ENCODE measurements at regions not wholly inside any gene's neighbourhood (a gene's known extent, or its start where the extent isn't known, plus 50 kb on each side); places are given as distances from the start of the nearest gene placed in this dataset.

DNA sequence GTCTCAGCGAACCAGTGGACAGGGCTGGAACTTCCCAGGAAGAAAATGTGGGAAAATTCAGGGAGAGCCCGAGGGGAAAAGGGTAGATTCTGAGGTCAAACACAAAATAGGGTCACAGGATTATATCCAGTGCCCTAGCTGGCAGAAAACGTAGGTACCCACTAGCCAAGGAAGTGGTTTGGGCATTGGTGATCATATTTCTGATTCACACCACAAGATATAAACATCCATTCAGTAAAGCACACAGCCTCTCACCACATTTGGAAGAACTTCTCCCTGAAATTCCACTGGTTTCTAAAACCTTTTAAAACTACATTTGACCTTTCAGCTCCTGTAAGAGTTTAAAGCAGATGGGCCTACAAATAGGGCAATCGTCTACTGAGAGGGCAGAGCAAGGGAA, 186.9 kb downstream of the TTC32 start:
- DNase-seq (ENCODE audit: low spot score): no peak

DNA sequence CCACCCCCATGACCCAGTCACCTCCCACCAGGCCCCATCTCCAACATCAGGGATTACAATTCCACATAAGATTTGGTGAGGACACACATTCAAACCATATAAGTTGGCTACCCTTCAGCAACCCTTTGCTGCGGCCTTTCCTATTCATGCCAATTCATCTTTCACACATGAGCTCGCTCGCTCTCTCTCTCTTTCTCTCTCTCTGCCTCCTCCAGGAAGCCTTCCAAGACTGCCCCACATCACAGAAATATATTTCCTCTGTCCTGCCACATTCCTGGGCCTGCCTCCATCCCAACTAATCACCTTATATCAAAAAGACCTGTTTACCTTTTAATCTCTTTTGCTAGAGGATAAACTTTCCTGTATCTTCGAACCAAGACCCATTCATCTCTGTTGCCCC, 188.9 kb downstream of the TTC32 start:
- DNase-seq (ENCODE audit: low spot score): no peak

DNA sequence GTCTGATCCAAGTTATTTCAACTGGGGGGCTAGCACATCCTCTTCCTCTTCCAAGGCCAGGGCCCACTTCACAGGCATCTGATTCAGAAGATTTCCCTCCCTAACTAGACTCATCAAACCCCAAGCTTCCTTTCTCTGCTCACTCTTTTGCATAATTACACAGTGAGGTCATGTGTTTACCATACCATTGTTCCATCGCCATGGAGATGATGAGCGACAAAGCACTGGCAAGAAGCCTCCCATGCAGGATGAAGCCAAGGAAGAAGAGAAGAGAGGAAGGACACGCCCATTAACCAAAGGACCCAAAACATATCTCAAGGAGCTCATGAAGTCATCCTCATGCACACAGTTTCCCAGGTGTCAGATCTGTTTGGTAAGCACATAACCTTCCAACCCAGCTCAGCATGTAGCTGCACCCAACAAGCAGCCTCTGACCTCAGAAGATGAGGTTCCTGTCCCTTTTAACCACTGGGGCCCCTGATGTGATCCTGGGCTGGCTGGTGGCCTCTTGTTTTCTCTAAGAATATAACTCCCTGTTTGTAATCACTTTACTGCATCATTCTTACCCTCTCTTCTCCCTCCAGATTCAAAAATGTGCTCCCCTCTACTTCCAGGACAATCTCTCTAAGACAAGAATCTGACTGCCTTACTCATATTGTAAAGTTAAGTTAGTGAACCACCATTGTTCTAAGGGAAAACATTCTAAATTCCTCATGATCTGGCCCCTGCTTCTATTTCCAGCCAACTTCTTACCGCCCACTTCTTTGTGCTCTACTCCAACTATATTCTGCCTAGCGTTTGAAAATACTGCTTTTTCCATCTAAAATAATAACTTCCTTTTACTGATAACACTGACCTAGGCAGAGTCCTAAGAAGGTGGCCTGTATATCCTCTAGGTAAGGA, 190.1 kb downstream of the TTC32 start:
- DNase-seq (ENCODE audit: low spot score): no peak

- DNase-seq (ENCODE audit: low spot score): no peak
Measured at GRCh38 chr2:19710230-19710629, 191.6 kb downstream of the TTC32 start.

- no peak for DNase-seq (ENCODE audit: low spot score)
Measured at GRCh38 chr2:19709553-19709952, 192.2 kb downstream of the TTC32 start.

DNA sequence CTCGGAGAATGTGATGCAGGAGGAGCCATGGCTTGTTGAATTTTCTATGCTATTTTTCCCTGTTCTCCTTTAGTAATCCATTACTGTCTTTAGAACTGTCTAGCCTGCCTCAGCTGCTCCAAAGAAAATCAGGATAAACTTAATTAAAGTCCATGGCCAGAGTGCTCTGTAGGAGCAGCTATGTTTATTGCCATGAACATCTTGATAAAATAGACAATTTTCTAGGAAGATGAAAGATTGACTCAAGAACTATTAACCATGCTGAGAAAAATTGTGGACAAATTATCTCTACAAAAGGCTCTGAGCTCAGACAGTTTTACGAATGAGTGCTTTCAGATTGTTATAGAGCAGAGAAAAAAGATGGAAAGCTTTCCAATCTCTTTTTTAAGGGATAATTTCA, 193.0 kb downstream of the TTC32 start:
- DNase-seq (ENCODE audit: low spot score): no peak

DNA sequence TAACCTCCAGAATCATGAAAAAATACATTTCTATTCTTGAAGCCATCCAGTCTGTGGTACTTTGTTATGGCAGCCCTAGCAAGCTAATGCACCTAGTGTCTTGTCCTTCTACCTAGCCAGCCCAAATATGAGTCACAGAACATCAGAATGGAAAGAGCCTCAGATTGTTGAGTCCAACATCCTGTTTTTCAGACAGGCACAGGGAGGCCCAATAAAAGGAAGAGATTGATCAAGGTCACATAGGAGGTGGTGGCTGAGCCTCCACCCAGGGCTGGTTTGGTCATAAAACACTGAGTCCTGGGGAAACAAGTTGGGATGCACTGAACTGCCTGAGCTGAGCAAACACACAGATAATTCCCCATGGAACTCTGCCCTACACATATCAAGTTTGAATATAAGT, 195.5 kb downstream of the TTC32 start:
- DNase-seq (ENCODE audit: low spot score): no peak

GRCh38 chr2:19702267-19702666, 199.5 kb downstream of the TTC32 start:
- no peak for DNase-seq (ENCODE audit: low spot score)

DNA sequence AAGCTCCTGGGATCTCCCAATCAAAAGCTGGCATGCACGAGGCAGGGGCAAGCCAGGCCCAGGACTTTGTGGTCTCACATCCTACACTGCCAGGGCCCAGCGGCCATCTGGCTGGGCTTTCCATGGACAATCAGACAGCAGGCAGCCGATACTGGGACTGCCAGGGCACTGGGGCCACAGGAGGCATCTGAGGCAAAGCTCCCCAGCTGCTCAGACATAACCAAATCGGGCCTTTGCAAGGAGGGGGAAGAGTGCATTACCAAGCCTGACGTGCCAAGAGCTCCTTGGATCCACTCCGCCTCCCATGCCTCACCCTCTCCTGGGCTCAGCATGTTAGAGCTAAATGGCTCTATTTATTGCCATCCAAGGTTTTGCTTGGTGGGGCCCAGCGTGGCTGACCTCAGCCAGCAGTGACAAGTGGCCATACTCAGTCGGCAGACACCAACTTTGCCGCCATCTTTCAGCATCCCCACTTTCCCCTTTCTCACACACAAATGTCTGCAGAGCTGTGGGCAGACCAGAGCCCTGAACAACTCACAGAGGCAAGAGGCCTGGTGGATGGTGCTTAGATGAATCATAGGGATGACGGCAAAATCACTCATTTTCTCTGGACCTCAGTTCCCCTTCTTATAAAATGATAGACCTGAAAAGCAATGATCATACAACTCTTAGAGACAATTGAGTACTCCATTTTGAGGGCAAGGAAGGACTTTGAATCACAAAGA, 200.8 kb downstream of the TTC32 start:
- DNase-seq (ENCODE audit: low spot score): no peak

GRCh38 chr2:19697131-19697530, 204.7 kb downstream of the TTC32 start:
- no peak for DNase-seq (ENCODE audit: low spot score)

- DNase-seq (ENCODE audit: low spot score): no peak
Measured at GRCh38 chr2:19695706-19696105, 206.1 kb downstream of the TTC32 start.

DNA sequence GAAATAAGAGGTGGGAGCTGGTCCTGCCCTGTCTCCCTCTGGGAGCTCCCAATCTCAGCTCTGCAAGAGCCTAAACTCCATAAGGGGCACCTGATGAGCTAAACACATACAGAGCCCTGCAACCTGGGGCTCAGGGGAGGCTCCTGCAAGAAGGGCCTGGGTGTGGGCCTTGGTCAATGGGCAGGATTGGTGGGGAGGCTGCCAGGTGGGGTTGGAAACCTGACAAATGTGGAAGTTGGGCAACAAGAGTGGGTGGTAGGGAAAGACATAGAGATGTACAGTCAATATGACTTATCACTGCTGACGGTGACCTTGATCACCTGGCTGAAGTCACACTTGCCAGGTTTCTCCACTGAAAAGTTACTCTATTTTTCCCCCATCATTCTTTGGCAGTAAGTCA, 209.9 kb downstream of the TTC32 start:
- no peak for DNase-seq (ENCODE audit: low spot score)

GRCh38 chr2:19690429-19690828, 211.4 kb downstream of the TTC32 start:
- no peak for DNase-seq (ENCODE audit: low spot score)

DNA sequence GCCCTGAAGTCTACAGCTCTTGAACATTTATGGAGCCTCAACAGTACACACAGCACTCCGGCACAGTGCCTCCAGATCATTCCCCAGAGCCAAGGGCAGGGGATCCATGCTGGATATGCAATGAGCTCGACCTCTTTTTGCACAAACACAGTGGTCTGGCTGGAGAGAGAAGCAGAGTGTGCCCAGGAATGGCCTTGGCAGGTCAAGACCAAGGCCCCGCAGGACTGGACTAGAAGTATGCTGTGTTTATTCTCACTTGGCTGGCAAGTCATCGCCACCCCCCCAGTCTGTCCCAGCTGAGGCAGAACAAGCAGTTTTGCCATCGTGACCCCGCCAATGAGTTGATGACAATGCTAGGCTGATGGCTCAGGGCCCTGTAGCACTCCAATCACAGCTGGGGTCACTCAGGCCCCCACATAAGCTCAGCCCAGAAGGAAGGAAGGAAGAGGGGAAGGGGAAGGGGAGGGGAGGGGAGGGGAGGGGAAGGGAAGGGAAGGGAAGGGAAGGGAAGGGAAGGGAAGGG, 212.1 kb downstream of the TTC32 start:
- no peak for DNase-seq (ENCODE audit: low spot score)

GRCh38 chr2:19688059-19688458, 213.7 kb downstream of the TTC32 start:
- DNase-seq (ENCODE audit: low spot score): no peak

- DNase-seq (ENCODE audit: low spot score): no peak
Measured at GRCh38 chr2:19687017-19687659, 214.6 kb downstream of the TTC32 start.

DNA sequence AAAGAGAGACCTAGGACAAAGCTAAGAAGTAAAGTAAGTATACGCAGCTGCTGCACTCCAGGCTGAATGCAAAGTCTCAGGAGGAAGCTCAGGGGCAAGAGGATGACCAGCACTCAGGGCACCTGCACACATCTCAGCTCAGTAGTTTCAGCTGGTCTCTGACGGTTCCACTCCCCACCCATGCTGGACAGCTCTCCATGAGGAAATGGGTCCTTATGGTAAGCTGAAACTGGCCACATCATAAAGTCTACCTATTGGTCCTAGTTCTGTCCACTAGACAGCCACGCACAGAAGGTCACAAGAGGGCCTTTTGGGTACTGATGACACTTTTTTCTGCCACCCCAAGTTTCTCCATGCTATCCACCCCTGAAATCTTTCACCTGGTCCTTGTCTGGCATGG, 215.3 kb downstream of the TTC32 start:
- no peak for DNase-seq (ENCODE audit: low spot score)

DNA sequence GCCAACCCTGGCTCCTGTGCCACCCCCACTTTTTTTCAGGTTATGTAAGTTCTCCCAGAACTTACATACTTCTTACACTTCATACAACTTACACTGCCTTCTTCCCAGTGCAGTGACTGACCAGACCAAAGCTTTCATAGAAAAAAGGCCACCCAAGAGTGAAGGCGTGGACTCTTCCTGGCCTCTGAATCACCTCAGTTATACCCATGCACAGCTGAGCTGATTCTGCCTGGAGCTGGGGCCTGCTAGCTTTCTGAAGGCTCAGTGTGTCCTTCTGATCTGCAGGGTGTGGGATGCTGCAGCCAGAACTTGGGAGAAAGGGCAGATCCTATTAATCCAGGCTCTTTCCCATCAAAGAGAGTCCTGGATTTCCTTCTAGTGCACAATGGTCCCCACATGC, 216.1 kb downstream of the TTC32 start:
- no peak for DNase-seq (ENCODE audit: low spot score)

DNA sequence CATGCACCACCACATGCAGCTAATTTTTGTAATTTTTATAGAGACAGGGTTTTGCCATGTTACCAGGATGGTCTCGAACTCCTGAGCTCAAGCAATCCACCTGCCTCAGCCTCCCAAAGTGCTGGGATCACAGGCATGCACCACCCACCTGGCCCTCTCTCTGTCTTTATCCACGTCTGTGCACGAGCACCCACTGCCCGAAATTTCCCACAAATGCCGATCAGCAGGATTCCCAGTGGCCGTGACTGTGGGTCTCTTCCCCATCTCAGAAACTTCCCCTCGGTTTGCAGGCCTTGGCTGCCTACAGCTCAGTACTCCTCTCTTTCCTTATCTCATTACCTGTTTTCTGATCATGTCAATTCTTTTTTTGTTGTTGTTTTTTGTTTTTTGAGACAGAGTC, 217.3 kb downstream of the TTC32 start:
- no peak for DNase-seq (ENCODE audit: low spot score)

DNA sequence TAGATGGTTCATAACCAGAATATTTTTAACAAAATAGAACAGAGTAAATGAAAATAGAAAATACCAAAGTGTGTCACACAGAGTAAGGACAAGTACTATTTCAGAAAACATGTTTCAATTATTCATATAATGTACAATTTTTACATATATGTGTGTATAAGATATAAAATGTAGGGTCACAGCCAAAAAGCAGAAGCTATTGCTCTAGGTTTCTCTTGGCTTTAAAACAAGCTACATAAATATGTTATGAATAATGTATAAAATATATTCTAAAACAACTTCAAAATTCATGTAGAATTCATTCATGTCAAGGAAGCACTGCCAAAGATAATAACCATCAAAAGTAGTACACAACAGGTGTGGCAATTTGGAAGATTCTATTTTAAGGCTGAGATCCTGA, 218.2 kb downstream of the TTC32 start:
- DNase-seq (ENCODE audit: low spot score): no peak

- no peak for DNase-seq (ENCODE audit: low spot score)
Measured at GRCh38 chr2:19682493-19682892, 219.3 kb downstream of the TTC32 start.

DNA sequence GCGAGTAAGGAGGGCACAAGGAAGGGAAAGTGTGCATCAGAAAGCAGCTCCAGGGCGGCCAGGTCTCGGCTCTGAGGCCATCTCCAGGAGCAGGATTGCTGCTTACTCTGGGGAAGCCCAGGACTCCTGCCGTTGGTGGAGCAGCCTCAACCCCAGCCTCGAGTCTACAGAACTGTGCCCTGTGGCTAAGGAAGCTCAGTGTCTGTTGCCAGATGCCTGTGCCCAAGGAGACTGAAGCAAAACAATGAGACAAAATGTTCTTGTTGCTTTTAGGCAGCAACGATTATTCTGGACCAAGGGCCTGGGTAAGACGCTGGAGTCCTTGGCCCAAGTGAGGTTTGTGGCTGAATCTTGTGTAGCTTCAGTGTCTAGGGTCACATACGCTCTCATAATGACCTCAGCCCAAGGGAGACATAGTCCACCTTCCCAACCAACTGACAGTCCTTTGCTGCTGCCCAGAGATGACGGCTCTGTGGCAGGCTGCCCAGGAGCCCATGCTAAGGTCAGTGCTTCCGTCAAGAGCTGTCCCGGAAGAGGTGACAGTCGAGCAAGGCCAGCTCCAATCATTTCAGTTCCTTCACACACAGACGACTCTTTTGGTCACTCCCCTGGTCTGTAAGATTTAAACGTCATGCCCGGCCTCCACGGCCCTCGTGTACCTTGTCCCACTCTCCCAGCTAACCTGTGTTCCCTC, 223.8 kb downstream of the TTC32 start:
- DNase-seq (ENCODE audit: low spot score): no peak
